ENCODE measurements at regions not wholly inside any gene's neighbourhood (a gene's known extent, or its start where the extent isn't known, plus 50 kb on each side); places are given as distances from the start of the nearest gene placed in this dataset.

- H3K36me3 Mint-ChIP-seq (ENCODE audit: low read depth) = peaks cover 8% of the 10 kb centered on the region
- no peak for TF ChIP-seq CTCF (IDR thresholded peaks at IDR 0.05)
- no peak overlapping the region for H3K4me3 Mint-ChIP-seq
- H3K4me3 ChIP-seq (ENCODE audit: low read length) = no peak overlapping the region
- DNase-seq (no peak), ATAC-seq (ENCODE audit: poor library complexity) (no peak)
- H3K9me3 ChIP-seq (ENCODE audit: control insufficient read depth in 1 of 2, insufficient read depth in 1 of 2, low read length in 2 of 2) = no peaks in the 10 kb centered on the region
- H3K27me3 Mint-ChIP-seq = no peaks in the 10 kb centered on the region
- H3K4me1 Mint-ChIP-seq (ENCODE audit: low read depth) = no peaks in the 10 kb centered on the region
- no peak overlapping the region for H3K27ac ChIP-seq (ENCODE audit: low read depth in 1 of 2, low read length in 2 of 2)
- intact Hi-C loops (cut with DNase I, micrococcal nuclease) = no loop called here
- H3K27me3 ChIP-seq (ENCODE audit: control insufficient read depth in 1 of 2, insufficient read depth in 2 of 2, low read length in 2 of 2) = no peaks in the 10 kb centered on the region
- H3K4me1 ChIP-seq (ENCODE audit: insufficient read depth, low read length) = no peaks in the 10 kb centered on the region
- no peak overlapping the region for H3K27ac Mint-ChIP-seq
- H3K9me3 Mint-ChIP-seq = no peaks in the 10 kb centered on the region
- ChIA-PET CTCF (no interaction called here), POLR2A (no interaction called here)
- no peaks in the 10 kb centered on the region for H3K36me3 ChIP-seq (ENCODE audit: insufficient read depth, low read length)
These were observed 146.8 kb upstream of the SPRY1 start for GRCh38 chr4:123249821-123250220.

DNA sequence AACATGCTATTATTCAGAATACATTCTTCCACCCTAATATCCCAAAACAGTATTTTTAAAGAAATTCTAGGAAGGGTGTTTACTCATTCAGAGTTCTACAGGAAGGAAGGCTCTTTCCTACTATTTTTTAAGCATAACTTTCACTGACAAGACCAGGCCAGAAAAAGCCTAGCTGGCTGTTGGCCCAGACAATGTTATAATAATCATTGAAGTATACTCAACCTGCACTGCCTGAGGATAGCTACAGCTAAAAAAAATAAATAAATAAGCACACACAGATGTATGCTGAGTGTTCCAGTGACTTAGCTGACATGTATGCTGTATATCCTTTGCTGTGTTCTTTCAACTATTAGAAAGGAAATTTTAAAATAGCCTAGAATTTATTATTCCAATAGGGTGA is 145.8 kb upstream of the SPRY1 start:
- Histone ChIP-seq H3K27me3 (ENCODE audit: control insufficient read depth in 1 of 2, insufficient read depth in 2 of 2, low read length in 2 of 2) (no peaks in the 10 kb centered on the region), H3K4me1 (ENCODE audit: insufficient read depth, low read length) (no peaks in the 10 kb centered on the region), H3K27ac (ENCODE audit: low read depth in 1 of 2, low read length in 2 of 2) (no peak overlapping the region), H3K36me3 (ENCODE audit: insufficient read depth, low read length) (peaks cover under 1% of the 10 kb centered on the region), H3K9me3 (ENCODE audit: control insufficient read depth in 1 of 2, insufficient read depth in 1 of 2, low read length in 2 of 2) (no peaks in the 10 kb centered on the region), H3K4me3 (ENCODE audit: low read length) (no peak overlapping the region)
- intact Hi-C loops (cut with DNase I, micrococcal nuclease) = no loop called here
- Mint-ChIP-seq H3K27me3 (no peaks in the 10 kb centered on the region), H3K27ac (no peak overlapping the region), H3K4me1 (ENCODE audit: low read depth) (no peaks in the 10 kb centered on the region), H3K9me3 (no peaks in the 10 kb centered on the region), H3K36me3 (ENCODE audit: low read depth) (peaks cover 10% of the 10 kb centered on the region), H3K4me3 (no peak overlapping the region)
- ChIA-PET POLR2A (no interaction called here), CTCF (no interaction called here)
- no peak for TF ChIP-seq CTCF (IDR thresholded peaks at IDR 0.05)
- DNase-seq (no peak), ATAC-seq (ENCODE audit: poor library complexity) (no peak)

GRCh38 chr4:123255971-123256370 is 140.6 kb upstream of the SPRY1 start:
- Mint-ChIP-seq H3K36me3 (ENCODE audit: low read depth) (peaks cover 50% of the 10 kb centered on the region), H3K4me1 (ENCODE audit: low read depth) (no peaks in the 10 kb centered on the region), H3K4me3 (no peak overlapping the region), H3K27me3 (no peaks in the 10 kb centered on the region), H3K9me3 (no peaks in the 10 kb centered on the region), H3K27ac (no peak overlapping the region)
- H3K4me1 ChIP-seq (ENCODE audit: insufficient read depth, low read length) = no peaks in the 10 kb centered on the region
- CTCF ChIA-PET = no interaction called here
- DNase-seq (no peak), ATAC-seq (ENCODE audit: poor library complexity) (no peak)
- no peak for TF ChIP-seq CTCF (IDR thresholded peaks at IDR 0.05)
- no peak overlapping the region for H3K4me3 ChIP-seq (ENCODE audit: low read length)
- no peaks in the 10 kb centered on the region for H3K9me3 ChIP-seq (ENCODE audit: control insufficient read depth in 1 of 2, insufficient read depth in 1 of 2, low read length in 2 of 2)
- POLR2A ChIA-PET = no interaction called here
- no peak overlapping the region for H3K27ac ChIP-seq (ENCODE audit: low read depth in 1 of 2, low read length in 2 of 2)
- peaks cover 10% of the 10 kb centered on the region for H3K36me3 ChIP-seq (ENCODE audit: insufficient read depth, low read length)
- intact Hi-C loops (cut with DNase I, micrococcal nuclease) = no loop called here
- H3K27me3 ChIP-seq (ENCODE audit: control insufficient read depth in 1 of 2, insufficient read depth in 2 of 2, low read length in 2 of 2) = no peaks in the 10 kb centered on the region
